Fibroblast of the aortic adventitia (primary cell): ENCODE measurements at regions not wholly inside any gene's neighbourhood (a gene's known extent, or its start where the extent isn't known, plus 50 kb on each side); places are given as distances from the start of the nearest gene placed in this dataset.

ENCODE experiments used
- DNase-seq: peaks from one replicate; pipeline ENCODE4 v3.0.0-alpha.2; 2010; ENCODE audit warnings: low read depth
- H3K4me3 ChIP-seq: 2 replicates; pipeline ENCODE4 v1.5.1; 2011; ENCODE audit warnings: low read depth, mild to moderate bottlenecking, control low read depth, low read length, moderate library complexity
- TF ChIP-seq, protein P1 (sequence below): IDR thresholded peaks from 2 replicates; pipeline ENCODE4 v1.5.1; 2011; ENCODE audit warnings: mild to moderate bottlenecking, low read length, control low read depth, inconsistent platforms; ENCODE audit not compliant: insufficient read depth

DNA sequence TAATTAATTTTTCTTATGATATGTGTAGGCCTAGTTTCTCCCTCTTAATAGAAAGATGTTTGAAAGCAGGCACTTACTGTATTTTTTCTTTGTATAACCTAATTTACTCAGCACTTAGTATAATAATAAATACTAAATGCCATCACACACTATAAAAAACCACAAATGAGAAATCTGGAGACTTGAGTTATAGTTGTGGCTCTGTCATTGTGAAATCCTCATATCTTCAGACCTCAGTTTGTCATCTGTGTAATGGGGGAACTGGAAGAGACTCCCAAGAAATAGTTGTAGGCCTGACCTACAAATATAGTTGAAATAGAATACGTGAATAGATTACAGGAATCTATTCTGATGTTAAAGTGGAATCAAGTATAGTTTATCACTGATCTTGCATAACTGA, 287.6 kb upstream of the DPH6 start:
- no peak for DNase-seq
- H3K4me3 ChIP-seq, result no peak overlapping the region
- TF ChIP-seq, protein P1, sequence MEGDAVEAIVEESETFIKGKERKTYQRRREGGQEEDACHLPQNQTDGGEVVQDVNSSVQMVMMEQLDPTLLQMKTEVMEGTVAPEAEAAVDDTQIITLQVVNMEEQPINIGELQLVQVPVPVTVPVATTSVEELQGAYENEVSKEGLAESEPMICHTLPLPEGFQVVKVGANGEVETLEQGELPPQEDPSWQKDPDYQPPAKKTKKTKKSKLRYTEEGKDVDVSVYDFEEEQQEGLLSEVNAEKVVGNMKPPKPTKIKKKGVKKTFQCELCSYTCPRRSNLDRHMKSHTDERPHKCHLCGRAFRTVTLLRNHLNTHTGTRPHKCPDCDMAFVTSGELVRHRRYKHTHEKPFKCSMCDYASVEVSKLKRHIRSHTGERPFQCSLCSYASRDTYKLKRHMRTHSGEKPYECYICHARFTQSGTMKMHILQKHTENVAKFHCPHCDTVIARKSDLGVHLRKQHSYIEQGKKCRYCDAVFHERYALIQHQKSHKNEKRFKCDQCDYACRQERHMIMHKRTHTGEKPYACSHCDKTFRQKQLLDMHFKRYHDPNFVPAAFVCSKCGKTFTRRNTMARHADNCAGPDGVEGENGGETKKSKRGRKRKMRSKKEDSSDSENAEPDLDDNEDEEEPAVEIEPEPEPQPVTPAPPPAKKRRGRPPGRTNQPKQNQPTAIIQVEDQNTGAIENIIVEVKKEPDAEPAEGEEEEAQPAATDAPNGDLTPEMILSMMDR, result no peak

DNA sequence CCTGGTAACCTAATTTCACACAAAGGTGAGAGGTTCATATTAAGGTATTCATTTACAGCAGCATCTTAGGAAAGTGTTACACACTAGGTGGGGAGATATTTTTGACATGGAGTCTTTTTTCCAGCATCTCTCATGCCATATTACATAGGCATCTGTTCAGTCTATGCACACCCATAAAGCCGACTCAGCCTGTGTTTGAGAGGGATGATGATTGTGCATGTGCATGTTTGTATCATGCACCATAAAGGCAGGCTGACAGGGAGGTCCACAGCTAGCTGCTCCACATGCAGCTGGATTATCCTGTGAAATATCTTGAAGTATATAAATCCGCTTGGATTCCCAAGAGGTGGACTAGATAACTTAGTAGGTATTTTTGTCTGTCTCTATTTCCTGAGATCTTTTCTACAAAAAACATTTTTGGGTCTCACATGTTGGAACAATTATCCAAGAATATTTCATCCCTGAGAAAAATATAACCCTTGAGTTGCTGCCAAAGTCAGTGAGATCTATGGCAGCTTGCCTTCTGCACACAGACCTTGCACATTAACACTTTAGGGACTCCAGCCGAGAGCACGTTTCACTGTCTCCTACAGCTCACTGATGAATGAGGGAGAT, 288.4 kb upstream of the DPH6 start:
- DNase-seq, result no peak
- TF ChIP-seq, protein P1, result no peak
- H3K4me3 ChIP-seq, result no peak overlapping the region

DNA sequence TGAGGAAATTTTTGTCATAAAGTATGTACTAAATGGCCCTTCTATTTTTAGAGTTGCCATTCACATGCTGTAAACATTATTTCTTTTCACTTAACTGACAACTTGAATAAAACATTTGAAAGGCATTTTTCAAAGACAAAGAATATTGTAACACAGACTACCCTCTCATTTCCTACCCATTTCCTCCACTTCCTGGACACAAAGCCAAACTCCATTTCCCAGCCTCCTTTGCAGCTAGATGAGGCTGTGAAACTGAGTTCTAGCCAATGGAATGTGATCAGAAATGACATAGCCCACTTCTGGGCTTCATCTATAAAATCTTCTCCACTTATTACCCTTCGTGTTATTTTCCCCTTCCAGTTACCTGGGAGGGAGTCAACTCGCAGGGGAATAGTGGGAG, 288.9 kb upstream of the DPH6 start:
- no peak for DNase-seq
- H3K4me3 ChIP-seq, result no peak overlapping the region
- TF ChIP-seq, protein P1, result no peak

DNA sequence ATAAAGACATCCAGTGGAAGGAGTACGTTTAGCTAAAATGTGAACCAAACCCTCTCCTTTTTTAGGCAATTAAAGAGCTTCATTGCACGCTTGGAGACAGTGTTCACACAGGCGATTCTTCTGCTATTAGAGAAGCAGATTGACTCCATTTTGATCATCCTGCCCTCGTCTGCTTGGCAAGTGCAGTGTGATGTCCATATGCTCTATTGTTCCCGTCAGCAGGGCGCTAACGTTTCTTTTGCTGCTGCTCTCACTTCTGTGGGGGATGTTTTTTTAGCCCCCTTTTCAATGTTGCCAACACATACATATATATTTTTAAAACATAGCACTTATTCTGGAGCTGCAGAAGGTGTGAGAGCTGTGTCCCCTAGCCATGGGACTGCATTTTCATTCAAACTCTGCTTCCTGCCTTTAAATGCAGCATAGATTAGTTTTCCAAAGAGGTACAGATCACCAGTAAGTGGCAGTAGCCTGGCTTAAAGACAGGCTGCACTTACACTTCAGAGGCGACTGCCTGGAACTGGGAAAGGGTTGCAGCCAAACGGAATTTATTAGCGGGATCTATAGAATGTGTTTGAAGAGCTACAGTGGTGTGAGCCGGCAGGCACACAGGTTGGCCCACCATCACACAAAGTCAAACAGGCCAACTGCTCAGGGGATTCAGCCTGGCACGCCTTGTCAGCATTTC, 292.6 kb upstream of the DPH6 start:
- no peak for DNase-seq
- TF ChIP-seq, protein P1, result no peak
- H3K4me3 ChIP-seq, result no peak overlapping the region

DNA sequence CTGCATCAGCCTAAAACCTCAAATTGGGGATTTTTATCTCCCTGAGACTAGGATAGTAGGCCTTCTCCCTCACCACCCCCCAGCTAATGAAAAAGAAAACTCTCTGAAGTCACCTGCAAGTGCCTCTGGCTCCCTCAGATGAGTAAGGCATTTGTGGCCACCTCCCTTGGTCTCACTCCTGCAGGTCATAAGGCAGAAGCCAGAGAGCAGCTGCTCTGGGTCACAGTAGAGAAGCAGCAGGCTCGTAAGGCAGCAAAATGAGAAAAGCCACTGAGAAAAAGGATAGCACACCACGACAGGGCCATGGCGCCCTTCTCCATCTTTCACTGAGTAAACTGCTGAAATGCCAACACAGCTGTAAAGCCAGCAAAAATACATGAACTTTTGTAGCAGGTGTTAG, 296.7 kb upstream of the DPH6 start:
- TF ChIP-seq, protein P1, result no peak
- no peak for DNase-seq
- no peak overlapping the region for H3K4me3 ChIP-seq

DNA sequence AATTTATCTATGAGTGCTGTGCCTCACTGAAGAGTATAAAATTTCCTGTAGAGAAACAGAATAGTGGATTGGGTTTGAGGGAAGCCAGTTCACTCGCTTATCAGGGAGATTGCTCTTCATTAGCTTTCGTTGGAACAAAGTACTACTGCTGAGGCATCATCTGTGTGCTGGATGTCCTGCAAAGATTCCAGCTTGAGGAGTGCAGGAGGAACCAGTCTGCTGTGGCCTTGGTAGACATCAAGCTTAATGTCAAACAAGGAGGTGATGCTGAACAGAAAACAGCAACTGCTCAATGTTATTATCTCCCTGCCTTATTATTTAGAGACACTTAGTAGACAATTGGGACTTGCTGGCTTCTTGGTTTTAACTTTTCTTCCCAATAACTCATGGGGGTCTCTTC, 297.5 kb upstream of the DPH6 start:
- TF ChIP-seq, protein P1, result no peak
- DNase-seq, result no peak
- H3K4me3 ChIP-seq, result no peak overlapping the region
